Liver (tissue), 8 donors: ENCODE measurements at regions not wholly inside any gene's neighbourhood (a gene's known extent, or its start where the extent isn't known, plus 50 kb on each side); places are given as distances from the start of the nearest gene placed in this dataset.

Experiments used
- DNase-seq: peaks from one replicate; pipeline ENCODE4 v3.0.0-alpha.2; 2017; ENCODE audit warnings: low spot score
- H3K27ac ChIP-seq, 2 donors: one replicate each; pipeline ENCODE4 v1.7.0; 2013; ENCODE audit warnings: inconsistent platforms in 2 of 2, low read length in 2 of 2, control low read depth in 1 of 2, low read depth in 1 of 2, mild to moderate bottlenecking in 1 of 2
- H3K27me3 ChIP-seq, 4 donors: one replicate each; pipeline versions ENCODE4 v1.6.1 to v1.7.0; 2013; ENCODE audit warnings: low read length in 3 of 4, inconsistent platforms in 1 of 4, mild to moderate bottlenecking in 1 of 4, moderate library complexity in 1 of 4; ENCODE audit not compliant: control insufficient read depth in 4 of 4, insufficient read depth in 4 of 4
- H3K36me3 ChIP-seq, 4 donors: one replicate each; pipeline versions ENCODE4 v1.6.1 to v1.7.0; 2013; ENCODE audit warnings: low read length in 3 of 4, mild to moderate bottlenecking in 3 of 4, low read depth in 1 of 4, moderate library complexity in 1 of 4; ENCODE audit not compliant: control insufficient read depth in 4 of 4, insufficient read depth in 3 of 4
- H3K4me1 ChIP-seq, 4 donors: one replicate each; pipeline versions ENCODE4 v1.6.1 to v1.7.0; 2013; ENCODE audit warnings: low read length in 3 of 4, mild to moderate bottlenecking in 3 of 4, moderate library complexity in 1 of 4; ENCODE audit not compliant: control insufficient read depth in 4 of 4, insufficient read depth in 4 of 4
- H3K4me3 ChIP-seq, 3 donors: one replicate each; pipeline versions ENCODE4 v1.6.1 to v1.7.0; 2013; ENCODE audit warnings: low read length in 3 of 3, control low read depth in 1 of 3, low read depth in 1 of 3, mild to moderate bottlenecking in 1 of 3
- H3K9ac ChIP-seq, 2 donors: one replicate each; pipeline ENCODE4 v1.7.0; 2013; ENCODE audit warnings: low read length in 2 of 2, mild to moderate bottlenecking in 2 of 2, moderate library complexity in 2 of 2, control low read depth in 1 of 2, low read depth in 1 of 2
- H3K9me3 ChIP-seq, 4 donors: one replicate each; pipeline versions ENCODE4 v1.6.1 to v1.7.0; 2013; ENCODE audit warnings: low read length in 3 of 4; ENCODE audit not compliant: control insufficient read depth in 4 of 4
- CTCF ChIP-seq: fragments of 150-350 bp; IDR thresholded peaks from 2 replicates; pipeline ENCODE4 v1.5.1; 2017; ENCODE audit warnings: improper control_type of control experiment, low read depth, low read length; ENCODE audit not compliant: missing input control
- EGR1 ChIP-seq, 2 donors: IDR thresholded peaks; 2 replicates each; pipeline ENCODE4 v1.6.1; 2016 to 2018; ENCODE audit warnings: antibody characterized with exemption in 2 of 2, low read depth in 2 of 2
- FOXA1 ChIP-seq: IDR thresholded peaks from 2 replicates; pipeline ENCODE4 v1.6.1; 2016; ENCODE audit warnings: antibody characterized with exemption
- FOXA2 ChIP-seq: IDR thresholded peaks from 2 replicates; pipeline ENCODE4 v1.6.1; 2016; ENCODE audit warnings: antibody characterized with exemption
- GABPA ChIP-seq, 2 donors: IDR thresholded peaks in 1 of 2; conservative IDR thresholded peaks in 1 of 2; 2 replicates each; pipeline ENCODE4 v1.6.1; 2016; ENCODE audit warnings: antibody characterized with exemption in 2 of 2, mild to moderate bottlenecking in 1 of 2, moderate library complexity in 1 of 2
- HNF4A ChIP-seq, 2 donors: conservative IDR thresholded peaks; 2 replicates each; pipeline ENCODE4 v1.6.1; 2016; ENCODE audit warnings: antibody characterized with exemption in 2 of 2, mild to moderate bottlenecking in 2 of 2
- HNF4G ChIP-seq: IDR thresholded peaks from 2 replicates; pipeline ENCODE4 v1.6.1; 2016; ENCODE audit warnings: antibody characterized with exemption
- JUND ChIP-seq, 2 donors: IDR thresholded peaks; 2 replicates each; pipeline ENCODE4 v1.6.1; 2016; ENCODE audit warnings: antibody characterized with exemption in 2 of 2
- MAX ChIP-seq: IDR thresholded peaks from 2 replicates; pipeline ENCODE4 v1.6.1; 2016; ENCODE audit warnings: antibody characterized with exemption
- NR2F2 ChIP-seq: IDR thresholded peaks from 2 replicates; pipeline ENCODE4 v1.6.1; 2016; ENCODE audit warnings: antibody characterized with exemption
- RAD21 ChIP-seq, 2 donors: IDR thresholded peaks; 2 replicates each; pipeline ENCODE4 v1.6.1; 2016; ENCODE audit warnings: antibody characterized with exemption in 2 of 2, mild to moderate bottlenecking in 2 of 2
- REST ChIP-seq: IDR thresholded peaks from 2 replicates; pipeline ENCODE4 v1.6.1; 2016; ENCODE audit warnings: antibody characterized with exemption, mild to moderate bottlenecking
- RXRA ChIP-seq, 2 donors: IDR thresholded peaks; 2 replicates each; pipeline ENCODE4 v1.6.1; 2017 to 2018; ENCODE audit warnings: antibody characterized with exemption in 2 of 2, mild to moderate bottlenecking in 1 of 2
- SP1 ChIP-seq: IDR thresholded peaks from 2 replicates; pipeline ENCODE4 v1.6.1; 2018; ENCODE audit warnings: antibody characterized with exemption, mild to moderate bottlenecking
- TAF1 ChIP-seq: conservative IDR thresholded peaks from 2 replicates; pipeline ENCODE4 v1.6.1; 2016; ENCODE audit warnings: antibody characterized with exemption, mild to moderate bottlenecking
- YY1 ChIP-seq: IDR thresholded peaks from 2 replicates; pipeline ENCODE4 v1.6.1; 2016; ENCODE audit warnings: antibody characterized with exemption, mild to moderate bottlenecking
- ZBTB33 ChIP-seq: IDR thresholded peaks from 2 replicates; pipeline ENCODE4 v1.6.1; 2016; ENCODE audit warnings: antibody characterized with exemption
- WGBS: extraction: QIAGEN DNeasy Blood & Tissue Kit; methylation state at CpG from one replicate; pipeline ENCODE4 v1.1.7; 2013; 5-methylcytosine and 5-hydroxymethylcytosine counted together
- donor health status: healthy.
- donor health status: healthy.
- donor health status: healthy.
- donor health status: healthy.
- donor health status: healthy.

DNA sequence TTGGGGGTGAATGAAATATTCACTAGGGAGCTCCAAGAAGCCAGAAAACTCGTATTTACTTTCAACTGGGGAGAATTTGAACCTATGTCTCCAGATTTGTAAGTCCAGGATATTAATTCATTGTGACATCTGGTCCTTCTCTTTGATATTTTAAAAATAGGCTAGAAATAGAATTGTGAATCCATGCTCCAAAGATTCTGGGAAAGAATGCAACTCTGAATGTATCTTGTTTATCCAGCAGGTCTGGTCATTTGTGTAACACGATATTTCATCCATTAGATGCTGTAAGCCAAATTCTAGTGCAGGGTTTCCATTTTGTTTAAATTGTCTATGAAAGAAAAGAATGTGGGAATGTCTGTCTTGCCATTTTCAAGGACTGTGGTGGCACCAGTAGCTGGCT lies 334.7 kb downstream of the BMP4 start:
- 60% methylated on average over 2 of the region's 2 CpGs for whole genome bisulfite sequencing
- no peak for TF ChIP-seq TAF1
- no peak for TF ChIP-seq HNF4A (conservative IDR thresholded peaks at IDR 0.05)
- TF ChIP-seq HNF4G = no peak
- no peak for TF ChIP-seq FOXA2
- no peak for TF ChIP-seq ZBTB33
- TF ChIP-seq RAD21 (IDR thresholded peaks at IDR 0.05) = no peak
- TF ChIP-seq FOXA1 = no peak
- no peak for TF ChIP-seq RXRA (IDR thresholded peaks at IDR 0.05)
- no peak for TF ChIP-seq MAX
- no peak for TF ChIP-seq GABPA (IDR thresholded peaks at IDR 0.05 in 1 of 2, conservative IDR thresholded peaks at IDR 0.05 in 1 of 2)
- no peak for TF ChIP-seq CTCF
- TF ChIP-seq EGR1 (IDR thresholded peaks at IDR 0.05; ENCODE audit: low read depth in 2 of 2) = no peak
- TF ChIP-seq SP1 = no peak
- TF ChIP-seq YY1 = no peak
- Histone ChIP-seq H3K27me3 (no peaks in the 10 kb centered on the region), H3K27ac (no peak overlapping the region), H3K36me3 (no peaks in the 10 kb centered on the region), H3K9ac (no peak overlapping the region), H3K4me3 (no peak overlapping the region), H3K4me1 (peaks cover 0 to 2% (median 0%) of the 10 kb centered on the region in 4 donors), H3K9me3 (no peaks in the 10 kb centered on the region)
- DNase-seq = no peak

GRCh38 chr14:53621433-53621832 lies 335.2 kb downstream of the BMP4 start:
- Histone ChIP-seq H3K4me3 (no peak overlapping the region), H3K36me3 (no peaks in the 10 kb centered on the region), H3K4me1 (no peaks in the 10 kb centered on the region), H3K9ac (no peak overlapping the region), H3K27me3 (no peaks in the 10 kb centered on the region), H3K9me3 (no peaks in the 10 kb centered on the region), H3K27ac (no peak overlapping the region)
- WGBS = 96% methylated on average over 3 of the region's 3 CpGs
- DNase-seq = no peak
- no peak for TF ChIP-seq RXRA (IDR thresholded peaks at IDR 0.05)
- TF ChIP-seq EGR1 (IDR thresholded peaks at IDR 0.05; ENCODE audit: low read depth in 2 of 2) = no peak
- no peak for TF ChIP-seq TAF1
- no peak for TF ChIP-seq REST
- no peak for TF ChIP-seq GABPA (IDR thresholded peaks at IDR 0.05 in 1 of 2, conservative IDR thresholded peaks at IDR 0.05 in 1 of 2)
- no peak for TF ChIP-seq NR2F2
- no peak for TF ChIP-seq JUND (IDR thresholded peaks at IDR 0.05)
- TF ChIP-seq RAD21 (IDR thresholded peaks at IDR 0.05) = no peak
